Body of pancreas (tissue), 4 donors: ENCODE measurements at regions not wholly inside any gene's neighbourhood (a gene's known extent, or its start where the extent isn't known, plus 50 kb on each side); places are given as distances from the start of the nearest gene placed in this dataset.

ENCODE experiments used
- POLR2A ChIP-seq, 3 donors: fragments of 450-650 bp; IDR thresholded peaks; one replicate each; pipeline ENCODE4 v1.6.1; 2016; ENCODE audit warnings: antibody characterized with exemption in 3 of 3, mild to moderate bottlenecking in 2 of 3
- TF ChIP-seq, protein P1 (sequence below), 7 experiments: fragments of 450-650 bp in 4 of 7; fragments of 200-600 bp in 3 of 7; sonication (generic) in 3 of 7; IDR thresholded peaks; one replicate each; pipeline ENCODE4 v1.5.1; 2016 to 2019; ENCODE audit warnings: antibody characterized with exemption in 7 of 7

DNA sequence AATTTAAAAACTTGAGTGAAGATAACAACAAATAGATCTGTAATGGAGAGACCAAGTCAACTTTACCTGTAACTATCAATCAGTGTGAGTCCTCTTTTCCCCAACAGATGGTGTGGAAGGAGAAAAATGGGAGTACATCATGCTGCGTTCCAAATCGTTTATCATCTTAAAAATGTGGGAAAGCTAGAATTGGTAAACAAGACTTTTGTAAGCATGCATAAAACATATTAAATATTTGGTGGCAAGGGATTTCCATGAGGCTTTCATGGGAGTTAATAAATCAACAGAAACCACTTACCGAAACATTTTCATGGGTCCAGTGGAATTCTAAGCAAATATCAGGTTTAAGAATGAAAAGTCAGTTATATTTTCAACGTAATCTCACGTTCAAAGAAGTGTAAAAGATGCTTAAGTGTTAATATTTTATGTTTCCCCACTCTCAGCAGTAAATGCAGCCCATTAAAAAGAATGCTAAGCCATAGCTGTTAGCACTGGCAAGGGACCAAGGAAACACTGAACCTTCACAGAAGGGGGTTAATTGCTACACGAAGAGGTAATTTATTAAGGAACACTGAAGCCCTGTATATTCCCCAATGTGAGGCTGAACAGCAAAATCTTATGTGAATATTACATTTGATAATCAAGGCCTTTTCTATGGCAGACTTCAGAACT is 117.0 kb downstream of the ZC3H11B start:
- TF ChIP-seq, protein P1, sequence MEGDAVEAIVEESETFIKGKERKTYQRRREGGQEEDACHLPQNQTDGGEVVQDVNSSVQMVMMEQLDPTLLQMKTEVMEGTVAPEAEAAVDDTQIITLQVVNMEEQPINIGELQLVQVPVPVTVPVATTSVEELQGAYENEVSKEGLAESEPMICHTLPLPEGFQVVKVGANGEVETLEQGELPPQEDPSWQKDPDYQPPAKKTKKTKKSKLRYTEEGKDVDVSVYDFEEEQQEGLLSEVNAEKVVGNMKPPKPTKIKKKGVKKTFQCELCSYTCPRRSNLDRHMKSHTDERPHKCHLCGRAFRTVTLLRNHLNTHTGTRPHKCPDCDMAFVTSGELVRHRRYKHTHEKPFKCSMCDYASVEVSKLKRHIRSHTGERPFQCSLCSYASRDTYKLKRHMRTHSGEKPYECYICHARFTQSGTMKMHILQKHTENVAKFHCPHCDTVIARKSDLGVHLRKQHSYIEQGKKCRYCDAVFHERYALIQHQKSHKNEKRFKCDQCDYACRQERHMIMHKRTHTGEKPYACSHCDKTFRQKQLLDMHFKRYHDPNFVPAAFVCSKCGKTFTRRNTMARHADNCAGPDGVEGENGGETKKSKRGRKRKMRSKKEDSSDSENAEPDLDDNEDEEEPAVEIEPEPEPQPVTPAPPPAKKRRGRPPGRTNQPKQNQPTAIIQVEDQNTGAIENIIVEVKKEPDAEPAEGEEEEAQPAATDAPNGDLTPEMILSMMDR (IDR thresholded peaks at IDR 0.05) = no peak
- TF ChIP-seq POLR2A (IDR thresholded peaks at IDR 0.05) = no peak
